GM21515 (cell line): ENCODE measurements at regions not wholly inside any gene's neighbourhood (a gene's known extent, or its start where the extent isn't known, plus 50 kb on each side); places are given as distances from the start of the nearest gene placed in this dataset.
"Not testable (repeated sequence)": the region's sequence is repeated elsewhere in the genome, so short reads cannot be mapped to it uniquely, and the experiment has no call there.

ENCODE experiments used
- ATAC-seq: cut with Tn5 transposase; IDR thresholded peaks from one replicate; pipeline ENCODE4 v1.9.1; 2021; ENCODE audit not compliant: unreplicated experiment

DNA sequence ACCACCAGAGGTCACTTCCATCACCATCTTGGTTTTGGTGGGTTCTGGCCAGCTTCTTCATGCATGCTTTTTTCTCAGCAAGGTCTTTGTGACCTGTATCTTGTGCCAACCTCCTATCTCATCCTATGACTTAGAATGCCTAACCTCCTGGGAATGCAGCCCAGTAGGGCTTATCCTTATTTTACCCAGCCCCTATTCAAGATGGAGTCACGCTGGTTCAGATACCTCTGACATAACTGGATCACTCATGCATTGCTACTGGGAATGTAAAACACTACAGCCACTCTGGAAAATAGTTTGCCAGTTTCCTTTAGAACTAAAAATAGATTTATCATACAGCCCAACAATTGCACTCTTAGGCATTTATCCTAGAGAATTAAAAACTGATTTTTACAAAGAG, 219.2 kb downstream of the IRS1 start:
- no peak for ATAC-seq

GRCh38 chr2:226579519-226579918, 220.1 kb downstream of the IRS1 start:
- no peak for ATAC-seq

DNA sequence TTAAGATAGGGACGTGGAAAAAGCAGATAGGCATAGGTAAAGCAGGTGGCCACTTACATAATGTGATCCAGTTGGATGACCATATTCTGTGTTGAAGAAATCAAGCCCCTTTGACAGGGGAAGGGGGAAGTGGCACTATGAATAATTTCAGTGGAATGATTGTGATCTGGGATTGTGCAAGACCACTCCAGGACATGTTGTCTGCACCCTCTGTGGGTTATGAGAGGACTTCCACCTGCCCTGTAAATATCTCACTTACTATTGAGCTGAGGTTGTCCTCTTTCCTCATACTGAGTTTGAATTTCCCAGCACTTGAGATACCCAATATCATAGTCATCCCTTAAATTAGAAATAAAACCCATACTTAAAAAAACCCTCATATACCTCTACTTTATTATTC, 220.7 kb downstream of the IRS1 start:
- ATAC-seq, result no peak

- ATAC-seq, result no peak
Observed at GRCh38 chr2:226578373-226578772, 221.2 kb downstream of the IRS1 start.

DNA sequence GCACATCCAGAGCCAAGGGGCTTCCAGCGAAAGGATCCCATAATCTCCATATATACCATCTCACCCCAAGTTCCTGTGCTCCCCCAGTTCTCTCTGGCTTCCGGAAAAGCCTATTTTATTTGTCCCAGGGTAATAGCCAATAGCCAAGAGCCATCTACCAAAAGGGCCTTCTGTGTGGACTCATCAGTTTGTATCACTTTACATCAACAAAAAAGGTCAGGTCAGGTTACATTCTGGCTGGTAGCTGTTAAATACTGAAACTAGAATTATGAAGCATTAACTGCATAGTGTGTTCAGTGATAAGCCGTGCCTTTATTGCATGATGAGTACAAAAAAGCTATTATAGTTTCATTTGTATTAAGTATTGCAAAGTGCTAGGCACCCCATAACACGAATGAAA, 223.7 kb downstream of the IRS1 start:
- no peak for ATAC-seq

- no peak for ATAC-seq
Observed at GRCh38 chr2:226573158-226573557, 226.5 kb downstream of the IRS1 start.

DNA sequence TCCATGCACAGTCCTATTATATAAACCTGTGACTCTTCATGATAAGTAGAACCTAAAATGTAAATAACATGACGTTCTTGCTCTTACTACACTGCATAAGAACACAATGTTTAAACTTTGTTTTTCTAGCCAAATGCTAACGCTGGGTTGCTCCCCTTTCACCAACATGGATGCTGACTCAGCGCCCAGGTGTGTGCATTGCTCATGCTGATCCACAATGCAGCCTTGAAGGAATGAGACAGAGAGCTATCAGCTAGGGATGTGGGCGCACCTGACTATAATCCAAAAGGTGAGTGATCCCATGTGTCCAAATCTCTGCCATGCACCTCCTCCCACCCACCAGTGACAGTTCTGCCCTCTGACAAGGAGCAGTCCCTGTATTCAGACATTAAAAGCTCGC, 235.0 kb downstream of the IRS1 start:
- no peak for ATAC-seq

DNA sequence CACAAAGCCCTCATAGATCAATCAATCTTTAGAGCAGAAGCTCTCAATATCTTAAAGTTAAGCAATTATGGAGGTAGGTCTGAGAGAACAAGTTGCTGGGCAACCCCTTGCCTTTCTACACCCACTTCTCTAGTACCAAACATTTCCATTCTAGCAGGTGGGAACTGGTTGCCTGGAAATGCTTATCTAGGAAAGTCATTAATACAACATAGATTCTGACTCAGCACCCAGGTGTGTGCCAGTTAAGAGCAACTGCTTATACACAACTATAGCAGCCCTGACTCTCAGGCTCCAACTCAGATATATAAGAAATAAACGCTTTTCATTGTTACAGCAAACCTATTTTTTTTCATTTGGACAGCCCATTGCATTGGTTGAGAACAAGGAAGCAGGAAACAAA, 237.7 kb downstream of the IRS1 start:
- no peak for ATAC-seq

DNA sequence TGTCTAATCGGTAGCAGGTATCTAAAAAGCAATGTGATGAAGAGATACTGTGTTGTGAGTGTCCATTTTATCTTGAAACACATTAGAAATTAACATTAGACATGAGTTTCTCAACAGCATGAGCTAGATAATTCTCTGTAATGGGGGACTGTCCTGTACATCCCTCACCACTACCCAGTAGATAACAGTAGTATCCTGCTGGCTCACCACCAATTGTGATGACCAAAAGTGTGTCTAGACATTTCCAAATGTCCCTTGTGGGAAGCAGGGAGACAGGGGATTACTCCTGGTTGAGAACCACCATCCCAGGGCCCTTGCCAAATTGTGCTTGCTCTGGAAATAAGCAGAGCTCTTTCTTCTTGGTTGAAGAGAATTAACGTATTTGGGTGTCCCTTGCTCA, 239.3 kb downstream of the IRS1 start:
- no peak for ATAC-seq

GRCh38 chr2:226559536-226559935, 240.1 kb downstream of the IRS1 start:
- no peak for ATAC-seq

GRCh38 chr2:226558418-226558817, 241.2 kb downstream of the IRS1 start:
- no peak for ATAC-seq

DNA sequence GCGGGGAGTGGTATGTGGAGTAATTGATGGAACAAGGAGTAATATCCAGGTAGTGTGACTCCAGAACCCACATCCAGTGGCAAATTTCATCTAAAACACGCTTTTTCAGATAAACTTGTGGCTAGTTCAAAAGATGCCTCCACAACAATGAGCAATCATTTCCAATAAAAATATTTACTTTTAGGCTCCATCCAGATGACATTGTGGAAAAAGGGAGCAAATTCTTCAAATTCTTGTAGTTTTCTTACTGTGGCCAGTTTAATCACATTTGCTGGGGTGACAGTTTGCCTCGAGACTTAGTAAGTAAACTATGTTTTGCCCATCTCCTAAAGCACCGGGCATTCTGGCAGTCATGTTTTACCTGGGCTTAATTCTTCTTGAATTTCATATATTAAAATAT, 243.6 kb downstream of the IRS1 start:
- ATAC-seq, result no peak

DNA sequence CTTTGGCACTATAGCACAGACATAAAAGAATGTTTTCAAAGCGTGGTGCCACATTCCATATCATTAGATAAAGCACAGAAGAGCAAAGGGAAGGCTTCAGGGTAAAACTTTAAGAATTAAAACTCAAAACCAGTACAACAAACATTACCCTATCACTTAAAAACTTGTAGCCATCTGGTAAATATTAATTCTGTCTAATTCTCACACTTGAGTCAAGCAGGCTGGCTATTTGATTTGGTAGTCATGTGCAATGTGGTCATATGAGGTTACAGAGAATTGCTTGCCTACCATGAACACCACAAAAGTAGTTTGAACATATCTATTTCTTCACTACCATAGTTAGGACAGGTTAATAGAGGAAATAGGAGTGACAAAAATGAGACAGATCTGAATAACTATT, 244.9 kb downstream of the IRS1 start:
- no peak for ATAC-seq

DNA sequence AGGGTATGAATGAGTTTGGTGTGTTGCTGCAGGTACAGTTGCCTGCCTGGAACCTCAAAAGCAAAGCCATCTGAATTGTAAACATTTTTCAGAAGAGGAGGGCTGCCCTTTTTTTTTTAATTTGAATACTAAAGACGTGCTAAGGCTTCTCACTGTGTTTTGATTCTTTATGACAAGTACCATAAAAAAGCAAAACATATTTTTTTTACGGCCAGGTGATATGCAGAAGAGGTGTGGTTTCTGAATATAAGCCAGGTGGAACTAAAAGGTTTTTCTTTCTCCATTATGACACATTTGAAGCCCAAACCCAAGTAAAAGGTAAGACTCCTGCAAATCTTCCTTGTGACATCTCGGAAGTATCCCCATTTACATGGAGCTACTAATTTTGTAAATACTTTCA, 246.3 kb downstream of the IRS1 start:
- no peak for ATAC-seq

- ATAC-seq, result no peak
Observed at GRCh38 chr2:226552571-226553285, 246.9 kb downstream of the IRS1 start.

GRCh38 chr2:226551522-226552250, 247.9 kb downstream of the IRS1 start:
- ATAC-seq, result no peak

GRCh38 chr2:226550801-226551200, 248.8 kb downstream of the IRS1 start:
- ATAC-seq, result no peak

DNA sequence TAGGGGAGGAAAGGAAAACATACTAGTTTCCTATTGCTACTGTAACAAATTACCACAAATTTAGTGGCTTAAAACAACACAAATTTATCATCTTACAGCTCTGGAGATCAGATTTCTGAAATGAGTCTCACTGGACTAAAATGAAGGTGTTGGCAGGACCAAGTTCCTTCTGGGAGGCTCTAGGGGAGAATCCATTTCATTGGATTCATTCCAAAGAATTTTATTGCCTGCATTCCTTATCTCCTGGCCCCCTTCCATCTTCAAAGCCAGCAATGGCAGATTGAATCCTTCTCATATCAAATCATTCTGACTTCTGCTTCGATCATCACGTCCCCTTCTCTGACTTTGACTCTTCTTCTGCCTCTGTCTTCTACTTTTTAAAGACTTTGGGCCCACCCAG, 250.9 kb downstream of the IRS1 start:
- ATAC-seq, result no peak

DNA sequence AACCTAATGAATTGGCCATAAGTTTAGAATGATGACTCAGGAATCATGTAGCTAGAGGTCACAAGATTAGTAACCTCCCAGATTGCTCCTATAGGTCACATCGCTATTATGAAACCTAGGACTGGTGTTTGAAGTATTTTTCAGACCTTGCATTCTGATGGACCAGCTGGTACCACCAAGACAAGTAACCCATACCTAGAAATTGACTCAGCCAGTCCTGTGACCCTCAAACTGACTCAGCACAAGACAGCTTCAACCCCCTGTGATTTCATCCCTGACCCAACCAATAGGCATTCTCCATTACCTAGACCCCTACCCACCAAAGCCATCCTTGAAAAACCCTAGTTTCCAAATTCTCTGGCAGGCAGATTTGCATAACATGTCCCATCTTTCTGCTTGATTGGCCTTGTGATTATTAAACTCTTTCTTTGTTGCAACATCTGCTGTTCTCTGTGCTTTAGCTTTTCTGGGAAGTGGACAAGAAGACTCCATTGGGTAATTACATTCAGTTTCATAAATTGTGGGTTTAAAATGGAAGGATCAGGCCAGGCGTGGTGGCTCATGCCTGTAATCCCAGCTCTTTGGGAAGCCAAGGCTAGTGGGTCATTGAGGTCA, 254.9 kb downstream of the IRS1 start:
- no peak for ATAC-seq

- ATAC-seq, result no peak
Observed at GRCh38 chr2:226540204-226540994, 259.2 kb downstream of the IRS1 start.

GRCh38 chr2:226536410-226536809, 263.2 kb downstream of the IRS1 start:
- ATAC-seq, result no peak

- ATAC-seq, result not testable (repeated sequence)
Observed at GRCh38 chr2:226532976-226533375, 266.6 kb downstream of the IRS1 start.
